Thyroid gland (tissue), 4 donors: ENCODE measurements at regions not wholly inside any gene's neighbourhood (a gene's known extent, or its start where the extent isn't known, plus 50 kb on each side); places are given as distances from the start of the nearest gene placed in this dataset.

Experiments
- DNase-seq, 2 donors: peaks; one replicate each; pipeline ENCODE4 v3.0.0-alpha.2; 2019
- H3K27ac ChIP-seq, 3 donors: fragments of 200-600 bp; sonication (generic); 1 replicate in 2 of 3; 2 replicates in 1 of 3; pipeline ENCODE4 v1.5.1; 2016 to 2019; ENCODE audit warnings: mild to moderate bottlenecking in 1 of 3, moderate library complexity in 1 of 3
- H3K27me3 ChIP-seq: fragments of 200-600 bp; sonication (generic); one replicate; pipeline ENCODE4 v1.5.1; 2019
- H3K36me3 ChIP-seq, 2 donors: fragments of 200-600 bp; sonication (generic); one replicate each; pipeline ENCODE4 v1.5.1; 2016 to 2019
- H3K4me1 ChIP-seq, 2 donors: fragments of 200-600 bp; sonication (generic); one replicate each; pipeline ENCODE4 v1.5.1; 2017 to 2019
- H3K4me3 ChIP-seq, 3 donors: fragments of 200-600 bp; sonication (generic); replicated peaks in 1 of 3; 1 replicate in 2 of 3; 2 replicates in 1 of 3; pipeline ENCODE4 v1.5.1; 2016; ENCODE audit warnings: mild to moderate bottlenecking in 1 of 3
- H3K9me3 ChIP-seq: fragments of 200-600 bp; sonication (generic); one replicate; pipeline ENCODE4 v1.5.1; 2017
- CTCF ChIP-seq, 6 experiments: fragments of 200-600 bp in 3 of 6; fragments of 450-650 bp in 3 of 6; sonication (generic) in 3 of 6; IDR thresholded peaks; one replicate each; pipeline ENCODE4 v1.5.1; 2016 to 2019; ENCODE audit warnings: antibody characterized with exemption in 6 of 6, mild to moderate bottlenecking in 2 of 6, inconsistent platforms in 1 of 6, moderate library complexity in 1 of 6
- POLR2A ChIP-seq, 2 donors: fragments of 450-650 bp; IDR thresholded peaks; one replicate each; pipeline ENCODE4 v1.6.1; 2017; ENCODE audit warnings: antibody characterized with exemption in 2 of 2, mild to moderate bottlenecking in 2 of 2, moderate library complexity in 1 of 2
- WGBS, 2 donors: methylation state at CpG; one replicate each; pipeline ENCODE4 v1.1.5; 2017; 5-methylcytosine and 5-hydroxymethylcytosine counted together
- intact Hi-C: fragments of 100-400 bp; cut with DNase I; formaldehyde crosslinking; loops from one replicate; pipeline ENCODE4 v1.15.1; 2023

GRCh38 chr1:209235166-209235565 lies 348.3 kb upstream of the CAMK1G start:
- Histone ChIP-seq H3K27ac (peak overlapping the region in 1 of 3 donors; percentile 24), H3K9me3 (no peaks in the 10 kb centered on the region), H3K36me3 (no peaks in the 10 kb centered on the region), H3K4me1 (no peaks in the 10 kb centered on the region), H3K27me3 (no peaks in the 10 kb centered on the region), H3K4me3 (no peak overlapping the region)
- intact Hi-C loops = no loop called here
- TF ChIP-seq POLR2A (IDR thresholded peaks at IDR 0.05) = no peak
- no peak for TF ChIP-seq CTCF (IDR thresholded peaks at IDR 0.05)
- WGBS, 2 donors = 93 to 96% methylated on average over 4 of the region's 4 CpGs
- no peak for DNase-seq

DNA sequence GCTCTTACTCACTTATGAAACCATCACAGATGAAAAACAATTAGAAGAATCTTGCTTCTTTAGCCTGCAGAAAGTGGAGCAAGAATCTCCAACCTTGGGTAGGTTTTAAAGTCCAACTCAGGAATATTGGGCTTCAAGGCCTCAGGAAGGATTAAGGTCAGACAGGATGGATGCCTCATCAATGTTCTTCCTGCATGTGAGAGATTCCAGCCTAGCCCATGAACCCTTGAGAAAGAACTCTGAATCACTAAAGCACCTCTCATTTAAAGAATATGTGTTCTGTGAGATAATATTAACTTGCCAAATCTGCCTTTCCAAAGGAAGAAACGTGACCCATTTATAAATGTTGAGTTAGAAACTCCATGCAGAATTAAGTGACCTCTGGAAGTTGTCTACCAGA lies 345.2 kb upstream of the CAMK1G start:
- intact Hi-C loops = no loop called here
- WGBS, 2 donors = 76 to 80% methylated on average over 1 of the region's 1 CpG

GRCh38 chr1:209240351-209240750 lies 343.2 kb upstream of the CAMK1G start:
- Histone ChIP-seq H3K4me3 (no peak overlapping the region), H3K27me3 (no peaks in the 10 kb centered on the region), H3K27ac (no peak overlapping the region), H3K9me3 (no peaks in the 10 kb centered on the region), H3K36me3 (no peaks in the 10 kb centered on the region), H3K4me1 (no peaks in the 10 kb centered on the region)
- DNase-seq = no peak
- intact Hi-C loops = no loop called here
- TF ChIP-seq CTCF (IDR thresholded peaks at IDR 0.05) (no peak), POLR2A (IDR thresholded peaks at IDR 0.05) (no peak)
- 79 to 85% methylated on average over 2 of the region's 2 CpGs for WGBS, 2 donors

More for the DNA sequence above, 345.2 kb upstream of the CAMK1G start:
- Histone ChIP-seq H3K36me3 (no peaks in the 10 kb centered on the region), H3K4me3 (no peak overlapping the region), H3K27me3 (no peaks in the 10 kb centered on the region), H3K9me3 (no peaks in the 10 kb centered on the region), H3K4me1 (no peaks in the 10 kb centered on the region), H3K27ac (no peak overlapping the region)
- TF ChIP-seq POLR2A (IDR thresholded peaks at IDR 0.05) (no peak), CTCF (IDR thresholded peaks at IDR 0.05) (no peak)
- DNase-seq = no peak

DNA sequence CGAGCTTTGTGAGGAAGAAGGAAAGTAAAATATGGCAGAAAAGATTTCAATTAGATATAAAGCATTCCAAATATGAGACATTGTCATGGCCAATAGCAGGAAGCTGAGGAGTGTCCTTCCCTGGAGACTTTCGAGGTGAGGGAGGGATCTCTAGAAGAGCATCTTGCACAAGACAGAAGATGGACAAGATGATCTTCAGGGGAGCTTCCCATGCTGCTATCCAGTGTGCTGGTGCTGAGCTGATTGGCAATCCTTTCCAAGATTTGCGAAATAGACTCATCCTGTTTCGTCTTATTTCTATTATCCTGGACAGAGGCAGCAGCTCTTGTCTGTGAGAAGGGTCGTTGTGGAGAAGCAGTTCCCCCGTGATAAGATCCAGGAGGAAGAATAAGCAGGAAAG lies 342.0 kb upstream of the CAMK1G start:
- 71 to 74% methylated on average over 6 of the region's 6 CpGs for WGBS, 2 donors
- no peak for TF ChIP-seq CTCF (IDR thresholded peaks at IDR 0.05)
- no peak for TF ChIP-seq POLR2A (IDR thresholded peaks at IDR 0.05)
- intact Hi-C loops = no loop called here

DNA sequence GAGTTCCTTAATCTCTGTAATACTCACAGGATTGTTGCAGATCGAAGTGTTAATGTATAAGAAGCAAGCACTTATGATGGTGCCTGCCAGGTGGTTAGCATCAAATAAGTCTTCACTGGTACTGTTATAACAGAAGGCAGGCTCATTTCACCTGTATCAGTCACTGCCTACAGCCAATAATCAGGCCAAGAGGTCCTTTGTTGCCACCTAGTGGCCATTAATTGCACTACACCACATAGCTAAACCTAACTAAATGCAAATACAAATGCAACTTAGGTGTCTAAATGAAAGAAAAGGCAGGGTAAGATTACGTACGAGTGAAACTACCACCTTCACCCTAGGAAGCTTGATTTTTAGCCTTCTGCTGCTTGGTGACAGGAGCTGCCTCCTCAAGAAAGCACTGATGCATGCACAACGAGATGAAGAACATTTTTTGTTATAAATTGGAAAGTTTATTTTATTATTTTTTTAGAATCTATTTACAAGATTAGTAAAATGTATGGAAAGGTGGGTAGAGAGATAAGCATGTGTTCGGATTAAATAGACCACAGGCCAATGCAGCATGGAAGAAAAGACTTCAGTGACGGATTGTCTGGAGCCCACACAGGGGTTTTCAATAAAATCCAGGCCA lies 334.8 kb upstream of the CAMK1G start:
- H3K4me1 ChIP-seq = no peaks in the 10 kb centered on the region
- H3K9me3 ChIP-seq = no peaks in the 10 kb centered on the region
- no peaks in the 10 kb centered on the region for H3K36me3 ChIP-seq
- H3K4me3 ChIP-seq = no peak overlapping the region
- 30 to 33% methylated on average over 6 of the region's 6 CpGs for WGBS, 2 donors
- DNase-seq = peak; percentile 46 to 55
- H3K27me3 ChIP-seq = no peaks in the 10 kb centered on the region
- intact Hi-C loops = no loop called here
- no peak for TF ChIP-seq POLR2A (IDR thresholded peaks at IDR 0.05)
- peak; percentile 48 to 92 (median 84) for TF ChIP-seq CTCF (IDR thresholded peaks at IDR 0.05)
- H3K27ac ChIP-seq = no peak overlapping the region

More for the DNA sequence above, 342.0 kb upstream of the CAMK1G start:
- Histone ChIP-seq H3K9me3 (no peaks in the 10 kb centered on the region), H3K36me3 (no peaks in the 10 kb centered on the region), H3K27me3 (no peaks in the 10 kb centered on the region), H3K4me3 (no peak overlapping the region), H3K27ac (no peak overlapping the region), H3K4me1 (no peaks in the 10 kb centered on the region)
- no peak for DNase-seq
